ENCODE measurements at regions not wholly inside any gene's neighbourhood (a gene's known extent, or its start where the extent isn't known, plus 50 kb on each side); places are given as distances from the start of the nearest gene placed in this dataset.

DNA sequence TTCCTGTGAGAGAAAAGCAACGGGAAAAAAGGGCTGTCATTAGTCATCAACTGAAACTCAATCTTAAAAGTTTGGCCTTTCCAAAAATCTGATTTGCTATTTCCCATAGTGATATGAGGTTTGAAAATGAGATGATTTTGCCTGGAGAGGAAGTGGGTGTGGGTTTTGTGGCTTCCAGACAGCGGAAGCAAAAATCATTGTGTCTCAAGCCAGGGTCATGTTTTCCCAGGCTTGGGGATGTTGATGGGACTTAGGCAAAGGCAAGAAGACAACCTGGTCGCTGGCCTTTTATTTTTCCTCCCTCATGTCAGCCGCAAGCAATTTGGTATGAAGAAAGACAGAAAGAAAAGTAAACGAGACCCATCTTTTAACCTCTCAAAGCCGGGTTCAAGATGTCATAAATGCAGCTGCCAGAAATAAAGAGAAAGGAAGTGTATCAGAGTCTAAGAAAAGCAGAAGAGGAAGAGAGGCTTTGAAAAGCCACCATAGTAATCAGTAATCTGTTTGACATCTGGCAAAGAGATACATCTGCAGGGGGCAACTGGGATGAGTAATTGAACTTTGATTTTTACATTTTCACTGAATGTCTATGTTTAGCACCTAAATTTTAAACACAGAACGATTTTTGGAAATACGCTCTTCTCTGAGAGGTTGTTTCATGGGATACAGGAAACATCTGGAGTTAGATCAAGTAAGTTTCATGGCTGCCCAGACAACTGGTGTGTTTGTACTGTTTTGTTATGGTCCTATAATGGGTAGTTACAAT is 521.6 kb upstream of the SLIT2 start:
- 45 to 52% methylated on average over 8 of the region's 8 CpGs for WGBS, 2 donors
- intact Hi-C loops (cut with DNase I): no loop called here
- Histone ChIP-seq H3K4me3 (no peak overlapping the region), H3K27me3 (no peaks in the 10 kb centered on the region), H3K9me3 (no peaks in the 10 kb centered on the region), H3K27ac (no peak overlapping the region), H3K36me3 (no peaks in the 10 kb centered on the region), H3K4me1 (no peaks in the 10 kb centered on the region)
- TF ChIP-seq, protein P1, sequence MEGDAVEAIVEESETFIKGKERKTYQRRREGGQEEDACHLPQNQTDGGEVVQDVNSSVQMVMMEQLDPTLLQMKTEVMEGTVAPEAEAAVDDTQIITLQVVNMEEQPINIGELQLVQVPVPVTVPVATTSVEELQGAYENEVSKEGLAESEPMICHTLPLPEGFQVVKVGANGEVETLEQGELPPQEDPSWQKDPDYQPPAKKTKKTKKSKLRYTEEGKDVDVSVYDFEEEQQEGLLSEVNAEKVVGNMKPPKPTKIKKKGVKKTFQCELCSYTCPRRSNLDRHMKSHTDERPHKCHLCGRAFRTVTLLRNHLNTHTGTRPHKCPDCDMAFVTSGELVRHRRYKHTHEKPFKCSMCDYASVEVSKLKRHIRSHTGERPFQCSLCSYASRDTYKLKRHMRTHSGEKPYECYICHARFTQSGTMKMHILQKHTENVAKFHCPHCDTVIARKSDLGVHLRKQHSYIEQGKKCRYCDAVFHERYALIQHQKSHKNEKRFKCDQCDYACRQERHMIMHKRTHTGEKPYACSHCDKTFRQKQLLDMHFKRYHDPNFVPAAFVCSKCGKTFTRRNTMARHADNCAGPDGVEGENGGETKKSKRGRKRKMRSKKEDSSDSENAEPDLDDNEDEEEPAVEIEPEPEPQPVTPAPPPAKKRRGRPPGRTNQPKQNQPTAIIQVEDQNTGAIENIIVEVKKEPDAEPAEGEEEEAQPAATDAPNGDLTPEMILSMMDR (IDR thresholded peaks at IDR 0.05): no peak
- FAIRE-seq (no peak), DNase-seq (no peak), ATAC-seq (no peak)

DNA sequence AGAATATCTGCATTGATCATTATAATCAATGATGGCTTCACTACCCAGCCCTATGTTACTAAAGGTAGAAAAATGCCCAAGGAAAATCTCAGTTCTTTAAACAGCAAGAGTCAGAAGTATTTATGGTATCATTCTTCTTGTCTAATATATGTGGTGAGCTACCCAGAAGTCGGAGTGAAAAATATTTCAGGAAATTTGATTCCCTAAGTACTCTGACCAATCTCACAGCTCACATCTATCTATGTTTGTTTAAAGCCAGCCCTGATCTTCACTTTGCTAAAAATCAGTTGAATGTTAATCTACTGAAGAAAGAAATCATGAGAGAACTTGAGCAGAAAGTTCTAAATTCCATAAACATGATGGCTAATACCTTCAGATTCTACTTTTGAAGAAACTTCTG is 522.9 kb upstream of the SLIT2 start:
- no peak overlapping the region for H3K27ac ChIP-seq
- no peak overlapping the region for H3K4me3 ChIP-seq
- H3K27me3 ChIP-seq: no peaks in the 10 kb centered on the region
- no peaks in the 10 kb centered on the region for H3K4me1 ChIP-seq
- TF ChIP-seq, protein P1 (IDR thresholded peaks at IDR 0.05): no peak
- no peaks in the 10 kb centered on the region for H3K36me3 ChIP-seq
- intact Hi-C loops (cut with DNase I): no loop called here
- ATAC-seq: no peak
- FAIRE-seq: no peak
- WGBS, 2 donors: 37% methylated on average over 1 of the region's 1 CpG
- no peak for DNase-seq
- no peaks in the 10 kb centered on the region for H3K9me3 ChIP-seq

DNA sequence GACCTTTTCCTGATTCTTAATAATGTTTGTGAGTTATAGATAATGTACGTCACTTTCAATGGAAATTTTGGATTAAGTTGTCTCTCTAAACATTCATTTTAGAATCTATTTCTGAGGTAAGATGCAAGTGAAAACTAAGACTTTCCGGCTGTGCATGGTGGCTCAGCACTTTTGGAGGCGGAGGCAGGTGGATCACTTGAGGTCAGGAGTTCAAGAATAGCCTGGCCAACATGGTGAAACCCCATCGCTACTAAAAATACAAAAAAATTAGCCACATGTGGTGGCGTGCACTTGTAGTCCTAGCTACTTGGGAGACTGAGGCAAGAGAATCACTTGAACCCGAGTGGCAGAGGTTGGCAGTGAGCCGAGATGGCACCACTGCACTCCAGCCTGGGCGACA is 524.6 kb upstream of the SLIT2 start:
- ATAC-seq: no peak
- H3K9me3 ChIP-seq: no peaks in the 10 kb centered on the region
- no peaks in the 10 kb centered on the region for H3K27me3 ChIP-seq
- 61 to 80% methylated on average over 8 of the region's 8 CpGs for WGBS, 2 donors
- no peak overlapping the region for H3K4me3 ChIP-seq
- TF ChIP-seq, protein P1 (IDR thresholded peaks at IDR 0.05): no peak
- no peak for DNase-seq
- no peak overlapping the region for H3K27ac ChIP-seq
- no peak for FAIRE-seq
- no peaks in the 10 kb centered on the region for H3K4me1 ChIP-seq
- no peaks in the 10 kb centered on the region for H3K36me3 ChIP-seq
- intact Hi-C loops (cut with DNase I): no loop called here

DNA sequence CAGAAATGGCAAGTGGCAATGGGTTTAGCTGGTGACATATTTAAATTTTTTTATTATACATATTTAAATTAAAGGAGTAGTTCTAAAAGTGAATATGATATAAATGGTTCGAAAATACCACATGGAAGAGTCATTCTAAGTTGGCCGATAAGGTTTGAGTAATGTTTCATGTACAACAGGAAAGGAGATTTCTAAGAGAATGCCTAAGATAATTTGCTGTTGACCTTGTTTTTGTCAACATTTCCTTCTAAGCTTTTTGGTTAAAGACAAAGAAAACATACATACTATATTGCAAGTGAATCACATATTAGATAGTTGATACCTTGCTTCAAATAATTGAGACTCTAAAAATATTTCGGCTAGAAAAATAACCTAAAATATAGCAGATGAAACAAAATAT is 526.6 kb upstream of the SLIT2 start:
- Histone ChIP-seq H3K4me1 (no peaks in the 10 kb centered on the region), H3K36me3 (no peaks in the 10 kb centered on the region), H3K4me3 (no peak overlapping the region), H3K27ac (no peak overlapping the region), H3K27me3 (no peaks in the 10 kb centered on the region), H3K9me3 (no peaks in the 10 kb centered on the region)
- 62 to 81% methylated on average over 3 of the region's 3 CpGs for WGBS, 2 donors
- ATAC-seq (no peak), DNase-seq (no peak), FAIRE-seq (no peak)
- intact Hi-C loops (cut with DNase I): no loop called here
- TF ChIP-seq, protein P1 (IDR thresholded peaks at IDR 0.05): no peak

DNA sequence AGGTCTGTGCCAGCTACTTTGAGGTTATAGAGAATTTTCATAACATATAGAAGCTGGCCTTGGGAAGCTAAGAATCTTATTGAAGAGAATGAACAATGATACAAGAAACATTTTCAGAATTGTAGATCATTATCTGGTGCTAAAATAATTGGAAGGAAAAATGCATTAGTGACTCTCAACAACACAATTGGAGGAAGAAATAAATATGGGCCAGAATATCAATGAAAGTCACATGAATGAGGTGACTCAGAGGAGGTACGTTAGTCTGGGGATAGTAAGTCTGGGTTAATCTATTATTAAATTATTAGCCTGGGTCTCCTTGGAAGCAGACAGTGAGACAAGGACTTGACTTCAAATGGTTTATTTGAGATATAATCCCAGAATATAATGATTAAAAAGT is 529.3 kb upstream of the SLIT2 start:
- no peaks in the 10 kb centered on the region for H3K27me3 ChIP-seq
- no peak for FAIRE-seq
- intact Hi-C loops (cut with DNase I): no loop called here
- WGBS, 2 donors: 21 to 41% methylated on average over 1 of the region's 1 CpG
- DNase-seq: no peak
- H3K9me3 ChIP-seq: no peaks in the 10 kb centered on the region
- no peak overlapping the region for H3K27ac ChIP-seq
- no peaks in the 10 kb centered on the region for H3K4me1 ChIP-seq
- ATAC-seq: no peak
- no peaks in the 10 kb centered on the region for H3K36me3 ChIP-seq
- no peak overlapping the region for H3K4me3 ChIP-seq
- TF ChIP-seq, protein P1 (IDR thresholded peaks at IDR 0.05): no peak
